Heart left ventricle (tissue), 13 donors: ENCODE measurements at regions not wholly inside any gene's neighbourhood (a gene's known extent, or its start where the extent isn't known, plus 50 kb on each side); places are given as distances from the start of the nearest gene placed in this dataset.

ENCODE experiments used
- POLR2A ChIP-seq, 2 donors: fragments of 450-650 bp; IDR thresholded peaks; one replicate each; pipeline ENCODE4 v1.6.1; 2017; ENCODE audit warnings: antibody characterized with exemption in 2 of 2, mild to moderate bottlenecking in 2 of 2, moderate library complexity in 2 of 2
- TF ChIP-seq, protein P1 (sequence below), 12 donors: fragments of 200-600 bp; sonication (generic) in 4 of 12; IDR thresholded peaks; one replicate each; pipeline versions ENCODE4 v1.5.0 to v1.8.0; 2018 to 2022; ENCODE audit warnings: antibody characterized with exemption in 12 of 12, mild to moderate bottlenecking in 5 of 12
- donor health status: ischemic (EF 13 %, LVEDD 7.1; RV severe dilation, severe dysfunction).
- donor health status: DM: no; HTN: yes; CAD: no.
- donor health status: DM: no; HTN: no; CAD: no.
- donor health status: ischemic (EF 25% LVEDD 6.9; RV normal size, moderate dysfunction).
- donor health status: ischemic (EF 25% LVEDD 5.7; RV mildly dilated, moderate dysfunction).
- donor health status: ischemic (EF 35%, LVEDD 5.7; RV mildly dilated, moderate dysfunction).
- donor health status: nonischemic (EF 11% LVEDD 7.7; RV severe dilation, severe dysfunction).
- donor health status: DM: yes; HTN: yes; CAD: no.
- donor health status: PGD.
- donor health status: ischemic (EF 29% LVEDD 5.4; RV normal size, mild dysfunction).
- donor health status: nonischemic (EF 23%, LVEDD 6.1; RV moderate dilation, normal function).

DNA sequence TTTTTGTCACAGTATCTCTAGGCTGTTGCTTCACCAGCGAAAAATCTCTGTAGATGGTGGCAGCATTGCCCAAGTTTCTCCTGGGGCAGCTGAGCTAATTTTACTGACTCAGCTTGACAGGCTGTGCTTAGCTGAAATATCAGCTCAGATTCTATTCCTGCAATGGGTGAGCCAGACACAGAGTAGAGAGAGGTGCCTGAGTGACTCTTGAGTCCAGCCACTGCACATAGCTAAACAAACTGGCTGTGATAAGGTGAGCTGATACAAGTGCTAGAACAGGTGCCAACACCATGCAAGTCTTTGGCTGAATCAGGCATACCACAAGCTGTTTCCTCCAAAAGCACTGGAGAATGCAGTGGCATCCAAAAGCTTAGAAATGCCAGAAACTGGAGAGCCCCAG, 110.9 kb upstream of the TSPY4 start:
- TF ChIP-seq, protein P1, sequence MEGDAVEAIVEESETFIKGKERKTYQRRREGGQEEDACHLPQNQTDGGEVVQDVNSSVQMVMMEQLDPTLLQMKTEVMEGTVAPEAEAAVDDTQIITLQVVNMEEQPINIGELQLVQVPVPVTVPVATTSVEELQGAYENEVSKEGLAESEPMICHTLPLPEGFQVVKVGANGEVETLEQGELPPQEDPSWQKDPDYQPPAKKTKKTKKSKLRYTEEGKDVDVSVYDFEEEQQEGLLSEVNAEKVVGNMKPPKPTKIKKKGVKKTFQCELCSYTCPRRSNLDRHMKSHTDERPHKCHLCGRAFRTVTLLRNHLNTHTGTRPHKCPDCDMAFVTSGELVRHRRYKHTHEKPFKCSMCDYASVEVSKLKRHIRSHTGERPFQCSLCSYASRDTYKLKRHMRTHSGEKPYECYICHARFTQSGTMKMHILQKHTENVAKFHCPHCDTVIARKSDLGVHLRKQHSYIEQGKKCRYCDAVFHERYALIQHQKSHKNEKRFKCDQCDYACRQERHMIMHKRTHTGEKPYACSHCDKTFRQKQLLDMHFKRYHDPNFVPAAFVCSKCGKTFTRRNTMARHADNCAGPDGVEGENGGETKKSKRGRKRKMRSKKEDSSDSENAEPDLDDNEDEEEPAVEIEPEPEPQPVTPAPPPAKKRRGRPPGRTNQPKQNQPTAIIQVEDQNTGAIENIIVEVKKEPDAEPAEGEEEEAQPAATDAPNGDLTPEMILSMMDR (IDR thresholded peaks at IDR 0.05), result no peak
- TF ChIP-seq POLR2A (IDR thresholded peaks at IDR 0.05), result no peak
